AG04450 (cell line): ENCODE measurements at regions not wholly inside any gene's neighbourhood (a gene's known extent, or its start where the extent isn't known, plus 50 kb on each side); places are given as distances from the start of the nearest gene placed in this dataset.

Source experiments
- CTCF ChIA-PET: fragments of 300-600, 350-600 bp; formaldehyde crosslinking; extraction: SDS; loops from one replicate; lab custom pipeline; 2022; ENCODE audit warnings: antibody characterized with exemption, inconsistent platforms; lab: Charles Lee
- POLR2A ChIA-PET: fragments of 350-600 bp; formaldehyde crosslinking; extraction: SDS; loops from one replicate; lab custom pipeline; 2021; ENCODE audit warnings: antibody characterized with exemption, inconsistent platforms; lab: Yijun Ruan, JAX
- DNase-seq: peaks from one replicate; pipeline ENCODE4 v3.0.0-alpha.2; 2011; ENCODE audit warnings: low read depth, low spot score
- H3K27ac ChIP-seq: one replicate; pipeline ENCODE4 v1.5.1; 2012; ENCODE audit warnings: low read depth, low read length, control low read depth
- H3K27me3 ChIP-seq: one replicate; pipeline ENCODE4 v1.6.0; 2012; ENCODE audit warnings: low read length; ENCODE audit not compliant: control insufficient read depth, insufficient read depth
- H3K4me3 ChIP-seq: 2 replicates; pipeline ENCODE4 v1.5.1; 2011; ENCODE audit warnings: mild to moderate bottlenecking, low read depth, low read length, control low read depth
- H3K9me3 ChIP-seq: 2 replicates; pipeline ENCODE4 v1.5.1; 2012; ENCODE audit warnings: low read length; ENCODE audit not compliant: control insufficient read depth, insufficient read depth
- TF ChIP-seq, protein P1 (sequence below): IDR thresholded peaks from 2 replicates; pipeline ENCODE4 v1.5.1; 2011; ENCODE audit warnings: low read depth, low read length, control low read depth, inconsistent platforms

DNA sequence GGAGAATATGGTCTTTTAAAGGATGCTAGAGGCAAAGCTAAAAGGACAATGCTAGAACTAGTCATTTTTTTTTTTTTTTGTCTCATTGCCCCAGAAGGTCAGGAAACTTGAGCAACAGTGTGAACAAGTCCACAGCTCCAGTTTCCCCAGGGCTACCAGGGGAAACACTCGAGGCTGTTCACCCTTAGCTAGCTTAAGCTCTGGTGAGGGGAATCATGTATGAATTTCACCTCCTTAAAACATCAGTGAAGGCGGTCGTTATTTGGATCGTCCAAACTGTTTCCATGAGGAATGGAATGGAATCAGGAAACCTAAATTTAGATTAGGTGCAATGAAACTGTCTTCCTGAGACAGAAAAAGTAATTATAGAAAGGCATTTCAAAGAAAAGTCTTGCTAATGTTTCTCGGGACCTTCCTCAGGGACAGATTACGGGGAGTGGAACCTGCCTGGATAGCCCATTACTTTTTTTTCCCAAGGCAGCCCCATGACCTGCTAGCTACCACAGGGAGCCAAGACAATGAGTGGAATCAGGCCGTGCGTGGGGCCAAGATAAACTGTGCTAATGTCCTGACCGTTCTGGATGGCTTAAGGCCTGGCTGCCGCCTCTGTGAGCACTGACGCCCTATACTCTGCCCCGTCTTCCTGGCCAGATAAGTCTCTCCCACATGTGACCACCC lies 164.8 kb upstream of the SGK1 start:
- ChIA-PET CTCF (no interaction called here), POLR2A (no interaction called here)
- no peaks in the 10 kb centered on the region for H3K9me3 ChIP-seq
- TF ChIP-seq, protein P1, sequence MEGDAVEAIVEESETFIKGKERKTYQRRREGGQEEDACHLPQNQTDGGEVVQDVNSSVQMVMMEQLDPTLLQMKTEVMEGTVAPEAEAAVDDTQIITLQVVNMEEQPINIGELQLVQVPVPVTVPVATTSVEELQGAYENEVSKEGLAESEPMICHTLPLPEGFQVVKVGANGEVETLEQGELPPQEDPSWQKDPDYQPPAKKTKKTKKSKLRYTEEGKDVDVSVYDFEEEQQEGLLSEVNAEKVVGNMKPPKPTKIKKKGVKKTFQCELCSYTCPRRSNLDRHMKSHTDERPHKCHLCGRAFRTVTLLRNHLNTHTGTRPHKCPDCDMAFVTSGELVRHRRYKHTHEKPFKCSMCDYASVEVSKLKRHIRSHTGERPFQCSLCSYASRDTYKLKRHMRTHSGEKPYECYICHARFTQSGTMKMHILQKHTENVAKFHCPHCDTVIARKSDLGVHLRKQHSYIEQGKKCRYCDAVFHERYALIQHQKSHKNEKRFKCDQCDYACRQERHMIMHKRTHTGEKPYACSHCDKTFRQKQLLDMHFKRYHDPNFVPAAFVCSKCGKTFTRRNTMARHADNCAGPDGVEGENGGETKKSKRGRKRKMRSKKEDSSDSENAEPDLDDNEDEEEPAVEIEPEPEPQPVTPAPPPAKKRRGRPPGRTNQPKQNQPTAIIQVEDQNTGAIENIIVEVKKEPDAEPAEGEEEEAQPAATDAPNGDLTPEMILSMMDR, result no peak
- no peak overlapping the region for H3K4me3 ChIP-seq
- no peak for DNase-seq
- no peak overlapping the region for H3K27ac ChIP-seq
- no peaks in the 10 kb centered on the region for H3K27me3 ChIP-seq

DNA sequence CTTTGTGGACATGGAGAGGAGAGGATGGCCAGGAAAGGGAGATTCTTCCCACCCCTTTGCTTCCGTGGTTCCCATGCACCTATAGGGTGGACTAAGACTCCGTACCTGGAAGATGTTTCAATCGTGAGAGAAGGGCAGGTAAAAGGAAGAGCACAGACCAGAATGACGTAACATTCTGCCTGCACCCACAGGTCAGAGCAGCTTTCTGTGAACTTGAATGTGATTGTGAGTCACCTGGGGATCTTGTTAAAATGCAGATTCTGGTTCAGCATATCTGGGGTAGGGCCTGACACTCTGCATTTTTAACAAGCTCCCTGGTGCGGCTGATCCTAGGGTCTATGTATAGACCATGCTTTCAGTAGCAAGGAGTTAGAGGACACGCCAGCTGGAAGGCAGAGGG lies 164.1 kb upstream of the SGK1 start:
- CTCF ChIA-PET, result no interaction called here
- Histone ChIP-seq H3K9me3 (no peaks in the 10 kb centered on the region), H3K27ac (no peak overlapping the region), H3K4me3 (no peak overlapping the region), H3K27me3 (no peaks in the 10 kb centered on the region)
- TF ChIP-seq, protein P1, result no peak
- POLR2A ChIA-PET, result no interaction called here
- DNase-seq, result no peak

DNA sequence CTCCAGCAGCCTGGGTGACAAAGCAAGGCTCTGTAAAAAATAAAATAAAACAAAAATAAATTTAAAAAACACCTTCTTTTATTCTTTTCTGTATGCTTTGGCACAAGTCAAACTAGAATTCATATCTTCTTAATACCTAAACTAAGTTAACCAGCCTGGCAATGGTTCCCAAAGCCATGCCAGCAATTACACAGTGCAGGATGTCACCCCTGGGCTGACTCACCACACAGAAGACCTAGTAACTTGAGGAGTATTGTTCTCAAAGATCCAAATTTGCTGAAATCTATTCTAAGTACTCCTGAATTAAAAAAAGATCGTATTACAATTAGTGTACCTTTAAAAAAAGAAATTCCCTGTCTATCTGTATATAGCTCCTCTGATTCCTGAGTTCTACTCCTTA lies 162.7 kb upstream of the SGK1 start:
- H3K27me3 ChIP-seq, result no peaks in the 10 kb centered on the region
- POLR2A ChIA-PET, result no interaction called here
- no peak overlapping the region for H3K4me3 ChIP-seq
- CTCF ChIA-PET, result no interaction called here
- TF ChIP-seq, protein P1, result no peak
- H3K9me3 ChIP-seq, result no peaks in the 10 kb centered on the region
- H3K27ac ChIP-seq, result no peak overlapping the region
- no peak for DNase-seq

DNA sequence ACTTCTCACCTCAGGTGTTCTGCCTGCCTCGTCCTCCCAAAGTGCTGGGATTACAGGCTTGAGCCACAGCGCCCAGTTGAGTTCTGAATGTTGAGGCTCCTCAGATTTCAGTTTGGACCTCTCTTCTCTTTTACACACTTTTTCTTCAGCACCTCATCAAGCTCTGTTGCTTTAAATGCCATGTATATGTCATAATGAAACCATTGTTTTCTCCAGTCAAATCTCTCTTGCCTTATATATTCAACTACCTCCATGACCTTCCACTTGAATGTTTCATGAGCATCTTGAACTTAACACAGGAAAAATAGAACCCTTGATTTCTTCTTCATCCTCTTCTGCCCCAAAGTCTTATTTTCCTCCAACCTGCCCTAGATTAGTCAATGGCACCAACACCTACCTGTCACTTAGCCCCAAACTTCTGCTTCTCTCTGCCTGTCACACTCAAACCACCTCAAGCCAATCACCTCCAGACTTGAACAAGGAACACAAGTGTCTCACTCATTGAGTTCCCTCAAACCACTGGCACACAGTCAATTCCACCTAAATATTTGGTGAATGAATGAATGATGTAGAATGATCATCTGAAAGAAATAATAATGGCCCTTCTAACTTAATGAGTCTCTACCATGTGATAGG lies 161.0 kb upstream of the SGK1 start:
- TF ChIP-seq, protein P1, result no peak
- ChIA-PET CTCF (interaction anchor here (0.6 kb wide), 1 partner anchor 343 kb away, joined by 6 read pairs; no protein-coding TSS in a partner anchor), POLR2A (no interaction called here)
- no peak for DNase-seq
- H3K27me3 ChIP-seq, result no peaks in the 10 kb centered on the region
- no peaks in the 10 kb centered on the region for H3K9me3 ChIP-seq
- no peak overlapping the region for H3K27ac ChIP-seq
- no peak overlapping the region for H3K4me3 ChIP-seq

DNA sequence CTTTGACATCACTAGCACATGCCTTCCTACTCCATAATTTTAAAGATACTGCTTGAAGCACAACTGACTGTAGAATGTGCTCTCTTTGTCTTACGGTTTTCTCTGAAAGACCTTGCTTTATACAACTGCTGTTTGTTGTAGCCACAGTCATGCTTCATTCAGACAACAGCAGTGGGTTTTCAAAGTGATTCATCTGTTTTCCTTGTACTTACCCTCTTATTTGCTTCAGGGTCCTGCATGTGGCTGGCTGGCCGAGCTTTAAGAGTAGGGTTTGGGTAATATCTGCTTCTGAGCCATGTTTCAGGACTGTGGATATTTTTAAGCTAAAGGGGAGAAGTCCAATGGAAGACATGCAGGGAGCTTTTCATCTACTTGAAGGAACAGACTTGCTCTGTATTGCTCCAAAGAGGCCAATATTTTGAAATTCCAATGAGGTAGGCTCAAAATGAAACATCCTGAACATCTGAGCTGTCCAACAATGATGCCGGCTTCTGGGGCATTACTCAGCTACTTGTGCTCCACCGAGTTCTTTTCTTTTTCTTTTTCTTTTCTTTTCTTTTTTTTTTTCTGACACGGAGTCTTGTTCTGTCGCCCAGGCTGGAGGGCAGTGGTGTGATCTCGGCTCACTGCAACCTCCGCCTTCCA lies 160.2 kb upstream of the SGK1 start:
- TF ChIP-seq, protein P1, result no peak
- no peak overlapping the region for H3K27ac ChIP-seq
- no peak for DNase-seq
- CTCF ChIA-PET, result no interaction called here
- POLR2A ChIA-PET, result no interaction called here
- H3K9me3 ChIP-seq, result no peaks in the 10 kb centered on the region
- H3K4me3 ChIP-seq, result no peak overlapping the region
- H3K27me3 ChIP-seq, result no peaks in the 10 kb centered on the region
